Vagina (tissue), 2 donors: ENCODE measurements at regions not wholly inside any gene's neighbourhood (a gene's known extent, or its start where the extent isn't known, plus 50 kb on each side); places are given as distances from the start of the nearest gene placed in this dataset.

Experiments used
- CTCF ChIP-seq, 3 experiments: fragments of 450-650 bp in 2 of 3; fragments of 200-600 bp in 1 of 3; sonication (generic) in 1 of 3; IDR thresholded peaks; one replicate each; pipeline ENCODE4 v1.5.1; 2017 to 2019; ENCODE audit warnings: antibody characterized with exemption in 3 of 3, mild to moderate bottlenecking in 2 of 3, moderate library complexity in 2 of 3
- POLR2A ChIP-seq, 2 donors: fragments of 450-650 bp; IDR thresholded peaks; one replicate each; pipeline ENCODE4 v1.6.1; 2017; ENCODE audit warnings: antibody characterized with exemption in 2 of 2, mild to moderate bottlenecking in 2 of 2, moderate library complexity in 2 of 2

- TF ChIP-seq POLR2A (IDR thresholded peaks at IDR 0.05) (no peak), CTCF (IDR thresholded peaks at IDR 0.05) (no peak)
Observed at GRCh38 chr3:147090461-147090860, 315.9 kb downstream of the ZIC4 start.
